Suprapubic skin (tissue), 4 donors: ENCODE measurements at regions not wholly inside any gene's neighbourhood (a gene's known extent, or its start where the extent isn't known, plus 50 kb on each side); places are given as distances from the start of the nearest gene placed in this dataset.

Experiments
- DNase-seq, 2 donors: peaks; one replicate each; pipeline ENCODE4 v3.0.0-alpha.2; 2019; ENCODE audit warnings: low spot score in 2 of 2
- H3K27ac ChIP-seq: fragments of 200-600 bp; sonication (generic); one replicate; pipeline ENCODE4 v1.5.1; 2019
- H3K27me3 ChIP-seq: fragments of 200-600 bp; sonication (generic); one replicate; pipeline ENCODE4 v1.5.1; 2019
- H3K36me3 ChIP-seq: fragments of 200-600 bp; sonication (generic); one replicate; pipeline ENCODE4 v1.5.1; 2019
- H3K4me1 ChIP-seq: fragments of 200-600 bp; sonication (generic); one replicate; pipeline ENCODE4 v1.5.1; 2019
- H3K4me3 ChIP-seq: fragments of 200-600 bp; sonication (generic); one replicate; pipeline ENCODE4 v1.5.1; 2019; ENCODE audit warnings: mild to moderate bottlenecking
- H3K9me3 ChIP-seq: fragments of 200-600 bp; sonication (generic); one replicate; pipeline ENCODE4 v1.5.1; 2019
- EP300 ChIP-seq: sonication (generic); formaldehyde crosslinking; IDR thresholded peaks from one replicate; pipeline ENCODE4 v1.6.1; 2017; ENCODE audit warnings: antibody characterized with exemption
- POLR2A ChIP-seq, 2 donors: fragments of 450-650 bp; IDR thresholded peaks; one replicate each; pipeline ENCODE4 v1.6.1; 2017; ENCODE audit warnings: antibody characterized with exemption in 2 of 2, mild to moderate bottlenecking in 2 of 2, moderate library complexity in 2 of 2
- POLR2AphosphoS5 ChIP-seq, 3 donors: sonication (generic); formaldehyde crosslinking; IDR thresholded peaks; one replicate each; pipeline ENCODE4 v1.6.1; 2017; ENCODE audit warnings: antibody characterized with exemption in 3 of 3
- WGBS: methylation state at CpG from one replicate; pipeline ENCODE4 v1.1.5; 2018; 5-methylcytosine and 5-hydroxymethylcytosine counted together
- TF ChIP-seq, protein P1 (sequence below), 2 donors: fragments of 200-600 bp in 1 of 2; fragments of 450-650 bp in 1 of 2; sonication (generic) in 1 of 2; IDR thresholded peaks; one replicate each; pipeline ENCODE4 v1.5.1; 2016 to 2019; ENCODE audit warnings: antibody characterized with exemption in 2 of 2, mild to moderate bottlenecking in 1 of 2, moderate library complexity in 1 of 2

DNA sequence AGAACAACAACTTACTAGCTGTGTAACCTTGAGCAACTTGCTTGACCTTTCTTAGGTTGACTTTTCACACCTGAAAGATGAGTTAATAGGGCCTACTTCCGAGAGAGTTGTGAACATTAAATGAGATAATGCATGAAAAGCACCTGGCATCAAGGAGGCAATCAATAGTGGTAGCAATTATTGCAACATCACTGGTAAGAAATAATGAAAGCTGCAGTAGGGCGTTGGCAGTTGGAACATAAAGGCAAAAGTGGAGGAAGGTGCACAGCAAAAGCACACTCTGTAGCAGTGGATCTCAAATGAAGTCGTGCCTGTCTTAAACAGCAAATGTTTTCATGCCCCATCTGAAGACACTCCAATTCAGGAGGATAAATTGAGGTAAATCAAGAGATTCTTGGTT is 178.9 kb upstream of the VRK2 start:
- 80% methylated on average over 3 of the region's 3 CpGs for WGBS
- no peak for DNase-seq
- Histone ChIP-seq H3K27me3 (no peaks in the 10 kb centered on the region), H3K36me3 (no peaks in the 10 kb centered on the region), H3K27ac (no peak overlapping the region), H3K4me1 (no peaks in the 10 kb centered on the region), H3K4me3 (no peak overlapping the region), H3K9me3 (no peaks in the 10 kb centered on the region)
- no peak for TF ChIP-seq EP300

DNA sequence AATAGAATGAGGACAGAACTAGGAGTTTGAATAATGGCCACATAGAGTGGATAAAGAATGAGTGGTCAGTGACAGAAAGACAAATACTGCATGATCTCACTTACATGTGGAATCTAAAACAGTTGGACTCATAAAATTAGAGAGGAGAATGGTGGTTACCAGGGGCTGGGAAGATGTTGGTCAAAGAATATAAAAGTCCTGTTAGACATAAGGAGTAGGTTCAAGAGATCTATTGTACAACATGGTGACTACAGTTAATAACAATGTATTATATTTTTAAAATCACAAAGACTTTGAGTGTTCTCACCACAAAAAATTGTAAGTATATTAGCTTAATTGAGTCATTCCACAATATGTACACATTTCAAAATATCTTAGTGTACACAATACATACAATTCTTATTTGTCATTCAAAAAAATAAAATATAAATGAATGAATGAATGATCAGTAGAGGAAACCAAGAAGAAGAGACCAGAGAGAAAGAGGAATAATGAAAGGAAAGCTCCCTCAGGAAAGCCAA is 177.9 kb upstream of the VRK2 start:
- Histone ChIP-seq H3K4me1 (no peaks in the 10 kb centered on the region), H3K4me3 (no peak overlapping the region), H3K36me3 (no peaks in the 10 kb centered on the region), H3K27ac (no peak overlapping the region), H3K9me3 (no peaks in the 10 kb centered on the region), H3K27me3 (no peaks in the 10 kb centered on the region)
- TF ChIP-seq EP300 (no peak), POLR2AphosphoS5 (IDR thresholded peaks at IDR 0.05) (no peak), POLR2A (IDR thresholded peaks at IDR 0.05) (no peak)
- TF ChIP-seq, protein P1, sequence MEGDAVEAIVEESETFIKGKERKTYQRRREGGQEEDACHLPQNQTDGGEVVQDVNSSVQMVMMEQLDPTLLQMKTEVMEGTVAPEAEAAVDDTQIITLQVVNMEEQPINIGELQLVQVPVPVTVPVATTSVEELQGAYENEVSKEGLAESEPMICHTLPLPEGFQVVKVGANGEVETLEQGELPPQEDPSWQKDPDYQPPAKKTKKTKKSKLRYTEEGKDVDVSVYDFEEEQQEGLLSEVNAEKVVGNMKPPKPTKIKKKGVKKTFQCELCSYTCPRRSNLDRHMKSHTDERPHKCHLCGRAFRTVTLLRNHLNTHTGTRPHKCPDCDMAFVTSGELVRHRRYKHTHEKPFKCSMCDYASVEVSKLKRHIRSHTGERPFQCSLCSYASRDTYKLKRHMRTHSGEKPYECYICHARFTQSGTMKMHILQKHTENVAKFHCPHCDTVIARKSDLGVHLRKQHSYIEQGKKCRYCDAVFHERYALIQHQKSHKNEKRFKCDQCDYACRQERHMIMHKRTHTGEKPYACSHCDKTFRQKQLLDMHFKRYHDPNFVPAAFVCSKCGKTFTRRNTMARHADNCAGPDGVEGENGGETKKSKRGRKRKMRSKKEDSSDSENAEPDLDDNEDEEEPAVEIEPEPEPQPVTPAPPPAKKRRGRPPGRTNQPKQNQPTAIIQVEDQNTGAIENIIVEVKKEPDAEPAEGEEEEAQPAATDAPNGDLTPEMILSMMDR (IDR thresholded peaks at IDR 0.05): no peak
- DNase-seq: no peak

- 76% methylated on average over 12 of the region's 12 CpGs for WGBS
- TF ChIP-seq POLR2A (IDR thresholded peaks at IDR 0.05) (no peak), POLR2AphosphoS5 (IDR thresholded peaks at IDR 0.05) (no peak), EP300 (no peak)
- TF ChIP-seq, protein P1 (IDR thresholded peaks at IDR 0.05): no peak
Measured at GRCh38 chr2:57869758-57870344, 176.8 kb upstream of the VRK2 start.

DNA sequence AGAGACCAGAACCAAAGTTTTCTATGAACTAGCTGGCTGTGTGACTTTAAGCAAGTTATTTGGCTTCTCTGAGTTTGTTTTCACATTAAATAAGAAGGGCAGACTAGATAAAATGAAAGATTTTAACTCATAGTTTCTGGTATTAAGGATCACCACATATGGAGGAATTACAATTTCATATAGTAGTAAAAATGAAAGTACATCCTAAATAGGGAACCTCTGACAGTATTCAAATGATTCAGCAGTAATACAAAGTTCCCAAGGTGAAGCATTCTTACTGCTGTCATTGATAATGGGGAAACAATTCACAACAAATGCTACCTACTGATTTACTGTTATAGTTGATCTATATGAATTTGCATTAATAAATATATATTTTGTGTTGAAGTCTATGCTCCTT is 170.3 kb upstream of the VRK2 start:
- Histone ChIP-seq H3K9me3 (no peaks in the 10 kb centered on the region), H3K27ac (no peak overlapping the region), H3K4me1 (no peaks in the 10 kb centered on the region), H3K27me3 (no peaks in the 10 kb centered on the region), H3K36me3 (no peaks in the 10 kb centered on the region), H3K4me3 (no peak overlapping the region)
- DNase-seq: no peak
- TF ChIP-seq POLR2A (IDR thresholded peaks at IDR 0.05) (no peak), POLR2AphosphoS5 (IDR thresholded peaks at IDR 0.05) (no peak), EP300 (no peak)
- TF ChIP-seq, protein P1 (IDR thresholded peaks at IDR 0.05): no peak

More at GRCh38 chr2:57869758-57870344, 176.8 kb upstream of the VRK2 start:
- Histone ChIP-seq H3K4me3 (no peak overlapping the region), H3K27ac (no peak overlapping the region), H3K27me3 (no peaks in the 10 kb centered on the region), H3K4me1 (no peaks in the 10 kb centered on the region), H3K9me3 (no peaks in the 10 kb centered on the region), H3K36me3 (no peaks in the 10 kb centered on the region)
- DNase-seq: no peak

- TF ChIP-seq POLR2A (IDR thresholded peaks at IDR 0.05): no peak
- DNase-seq: no peak
- Histone ChIP-seq H3K27ac (no peak overlapping the region), H3K9me3 (no peaks in the 10 kb centered on the region), H3K27me3 (no peaks in the 10 kb centered on the region), H3K4me3 (no peak overlapping the region), H3K36me3 (no peaks in the 10 kb centered on the region), H3K4me1 (no peaks in the 10 kb centered on the region)
Measured at GRCh38 chr2:57877811-57878170, 168.8 kb upstream of the VRK2 start.

GRCh38 chr2:57878171-57878865 is 168.3 kb upstream of the VRK2 start:
- Histone ChIP-seq H3K27ac (no peak overlapping the region), H3K4me3 (no peak overlapping the region), H3K4me1 (no peaks in the 10 kb centered on the region), H3K27me3 (no peaks in the 10 kb centered on the region), H3K36me3 (no peaks in the 10 kb centered on the region), H3K9me3 (no peaks in the 10 kb centered on the region)
- 66% methylated on average over 11 of the region's 11 CpGs for WGBS
- TF ChIP-seq POLR2AphosphoS5 (IDR thresholded peaks at IDR 0.05) (no peak), EP300 (no peak), POLR2A (IDR thresholded peaks at IDR 0.05) (no peak)
- TF ChIP-seq, protein P1 (IDR thresholded peaks at IDR 0.05): no peak
- DNase-seq: no peak
